HS-27A (cell line): ENCODE measurements at regions not wholly inside any gene's neighbourhood (a gene's known extent, or its start where the extent isn't known, plus 50 kb on each side); places are given as distances from the start of the nearest gene placed in this dataset.
"Not testable (repeated sequence)": the region's sequence is repeated elsewhere in the genome, so short reads cannot be mapped to it uniquely, and the experiment has no call there.

Experiments used
- DNase-seq: peaks from one replicate; pipeline ENCODE4 v3.0.0-alpha.2; 2012; ENCODE audit warnings: low read depth, missing footprints

GRCh38 chr4:63269156-63269555 lies 1140.1 kb downstream of the TECRL start:
- no peak for DNase-seq

GRCh38 chr4:63233671-63234070 lies 1175.6 kb downstream of the TECRL start:
- DNase-seq: no peak

DNA sequence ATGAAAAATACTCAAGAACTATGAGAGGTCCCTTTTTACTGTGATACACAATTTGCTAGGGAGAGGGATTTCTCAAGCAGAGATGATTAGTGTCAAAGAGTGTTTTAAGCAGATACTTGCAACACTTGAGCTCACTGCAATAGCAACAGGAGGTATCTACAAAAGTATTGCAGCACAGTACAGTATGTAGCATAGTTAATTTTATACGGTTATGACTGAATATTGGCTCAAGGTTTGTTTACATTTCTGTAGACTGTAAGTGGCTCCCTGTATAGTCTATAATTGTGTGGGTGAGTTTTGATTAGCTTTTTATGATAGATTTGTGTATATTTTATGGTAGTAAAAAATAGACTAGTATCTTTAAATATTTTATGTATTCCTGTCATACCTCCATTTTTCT lies 1177.2 kb downstream of the TECRL start:
- DNase-seq: no peak

DNA sequence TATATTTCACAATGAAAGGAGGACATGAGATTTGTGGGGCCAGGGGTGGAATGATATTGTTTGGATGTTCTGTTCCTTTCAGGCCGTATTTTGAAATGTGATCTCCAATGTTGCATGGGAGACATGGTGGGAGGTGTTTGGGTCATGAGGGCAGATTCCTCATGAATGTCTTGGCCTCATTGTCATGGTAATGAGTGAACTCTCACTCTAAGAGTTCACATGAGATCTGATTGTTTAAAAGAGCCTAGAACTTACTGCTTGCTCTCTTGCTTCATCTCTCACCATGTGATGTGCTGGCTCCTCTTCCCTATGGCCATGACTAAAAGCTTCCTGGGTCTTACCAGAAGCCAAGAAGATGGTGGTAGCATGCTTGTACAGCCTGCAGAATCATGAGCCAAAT lies 1183.0 kb downstream of the TECRL start:
- DNase-seq: no peak

DNA sequence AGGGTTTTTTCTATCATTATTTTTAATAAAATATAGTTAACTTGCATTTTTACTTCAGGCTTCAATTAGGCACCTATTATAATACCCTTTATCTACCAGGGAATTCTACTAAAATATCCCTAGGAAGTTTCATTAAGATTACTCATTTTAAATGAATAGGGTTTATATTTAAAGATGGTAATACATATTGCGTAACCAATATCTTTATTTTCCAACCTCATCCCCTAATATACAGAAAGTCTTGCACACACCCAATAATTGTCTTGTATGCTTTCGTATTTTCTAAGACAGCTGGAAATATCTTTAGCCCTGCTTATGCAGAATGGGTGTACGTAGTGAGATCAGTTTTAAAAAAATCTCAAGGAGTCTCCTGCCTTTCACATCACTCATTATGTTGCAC lies 1186.8 kb downstream of the TECRL start:
- DNase-seq: no peak

DNA sequence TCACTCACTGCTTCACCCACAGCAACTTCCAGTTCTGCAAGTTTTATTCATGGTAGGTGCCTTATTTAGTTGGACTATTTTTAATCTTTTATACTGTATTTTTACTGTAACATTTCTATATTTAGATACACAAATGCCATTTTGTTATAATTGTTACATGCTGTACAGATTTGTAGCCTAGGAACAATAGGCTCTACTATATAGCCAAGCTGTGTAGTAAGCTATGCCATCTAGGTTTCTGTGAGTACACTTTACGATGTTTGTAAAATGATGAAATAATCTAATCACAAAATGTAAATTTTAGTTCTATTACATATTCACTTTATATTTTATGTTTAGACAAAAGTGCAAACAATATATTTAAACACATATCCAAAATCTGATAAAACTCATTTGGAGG lies 1187.8 kb downstream of the TECRL start:
- no peak for DNase-seq

DNA sequence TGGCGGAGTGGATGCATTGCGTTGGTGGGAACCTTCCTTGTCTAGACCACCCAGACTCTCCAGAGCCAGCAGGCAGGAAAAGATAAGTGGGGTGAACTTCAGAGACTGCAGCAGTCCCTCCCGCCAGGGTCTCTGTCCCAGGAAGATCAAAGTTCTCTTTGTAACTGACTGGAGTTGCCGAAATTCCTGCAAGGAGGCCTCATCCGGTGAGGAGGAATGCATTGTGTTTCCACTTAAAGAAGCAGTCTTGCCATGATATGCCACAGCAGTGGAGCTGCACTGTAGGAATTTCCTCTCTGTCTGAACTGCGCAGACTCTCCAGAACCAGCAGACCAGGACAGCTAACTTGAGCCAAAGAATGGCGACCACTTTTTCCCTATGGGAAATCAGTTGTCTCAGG lies 1190.4 kb downstream of the TECRL start:
- no peak for DNase-seq

GRCh38 chr4:63214076-63214475 lies 1195.2 kb downstream of the TECRL start:
- no peak for DNase-seq

- no peak for DNase-seq
Measured at GRCh38 chr4:63211776-63212479, 1197.3 kb downstream of the TECRL start.

GRCh38 chr4:63211375-63211774 lies 1197.9 kb downstream of the TECRL start:
- no peak for DNase-seq

- DNase-seq: not testable (repeated sequence)
Measured at GRCh38 chr4:63193029-63193428, 1216.2 kb downstream of the TECRL start.

DNA sequence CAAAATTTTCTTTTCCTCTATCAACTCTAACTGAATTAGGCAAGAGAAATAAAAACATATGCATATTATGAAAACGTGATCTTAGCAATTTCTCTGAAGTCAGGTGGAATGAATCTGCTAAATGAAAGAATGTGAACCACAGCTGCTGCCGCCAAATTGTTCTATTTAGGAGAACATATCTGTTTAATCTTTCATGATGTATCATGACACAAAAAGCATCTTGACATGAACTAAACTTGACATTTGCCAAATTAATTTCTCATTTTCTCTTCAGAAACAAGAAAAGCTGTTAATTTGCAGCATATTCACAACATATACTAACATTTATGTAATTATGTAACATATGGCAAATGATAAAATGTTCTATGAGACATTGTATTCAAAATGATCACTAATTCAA lies 1237.9 kb downstream of the TECRL start:
- no peak for DNase-seq

GRCh38 chr4:63170923-63171322 lies 1238.3 kb downstream of the TECRL start:
- no peak for DNase-seq

GRCh38 chr4:63169836-63170235 lies 1239.4 kb downstream of the TECRL start:
- no peak for DNase-seq

- DNase-seq: no peak
Measured at GRCh38 chr4:63155561-63155960, 1253.7 kb downstream of the TECRL start.

- DNase-seq: no peak
Measured at GRCh38 chr4:63123441-63123840, 1285.8 kb downstream of the TECRL start.

DNA sequence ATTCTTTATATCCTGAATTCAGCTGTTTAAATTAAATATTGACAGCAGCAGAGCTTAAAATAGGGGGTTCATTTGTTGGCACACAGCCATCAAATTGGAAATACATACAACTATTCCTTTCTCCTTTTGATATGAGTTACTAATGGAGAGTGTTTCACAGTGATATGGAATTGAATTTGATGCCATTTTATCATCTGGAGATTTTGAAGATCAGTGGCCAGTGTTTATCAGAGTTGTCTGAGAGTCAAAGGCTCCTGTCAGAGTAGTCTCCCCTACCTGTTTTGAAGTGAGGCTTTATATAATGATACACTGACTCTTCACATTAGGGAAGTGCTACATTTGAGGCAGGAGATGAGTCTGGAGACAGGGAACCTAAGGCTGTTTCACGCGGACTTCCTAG lies 1286.3 kb downstream of the TECRL start:
- no peak for DNase-seq

- DNase-seq: no peak
Measured at GRCh38 chr4:63106600-63106999, 1302.7 kb downstream of the TECRL start.

DNA sequence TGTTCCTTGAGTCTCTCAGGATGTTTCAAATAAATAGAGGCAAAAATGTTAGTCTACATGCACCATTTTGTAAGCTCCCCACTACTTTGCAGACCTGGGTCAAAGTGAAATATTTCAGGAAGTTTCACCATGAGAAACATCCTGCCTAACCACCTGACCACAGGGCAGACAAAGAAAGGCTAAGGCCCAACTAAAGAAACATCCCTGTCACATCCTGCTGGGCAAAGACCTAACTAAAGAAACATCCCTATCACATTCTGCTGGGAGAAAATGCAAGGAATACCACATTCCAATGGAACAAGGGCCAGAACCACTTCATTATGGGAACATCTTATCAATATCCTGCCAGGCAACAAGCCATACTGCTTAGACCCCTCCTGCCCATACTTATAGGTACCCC lies 1303.4 kb downstream of the TECRL start:
- no peak for DNase-seq

DNA sequence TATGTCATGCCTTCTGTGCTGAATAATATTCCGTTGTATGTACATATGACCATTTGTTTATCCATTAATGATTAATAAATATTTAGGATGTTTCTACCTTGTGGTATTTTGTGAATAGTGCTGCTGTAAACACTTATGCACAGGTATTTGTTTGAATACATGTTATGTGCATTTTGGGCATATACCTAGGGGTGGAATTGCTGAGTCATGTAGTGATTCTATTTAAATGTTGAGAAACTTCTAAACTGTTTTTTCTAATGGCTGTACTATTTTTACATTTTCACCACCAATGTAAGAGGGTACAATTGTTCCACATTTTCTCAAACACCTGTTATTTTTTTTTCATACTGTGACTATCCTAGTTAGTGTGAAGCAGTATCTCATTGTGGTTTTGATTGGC lies 1318.6 kb downstream of the TECRL start:
- DNase-seq: no peak

DNA sequence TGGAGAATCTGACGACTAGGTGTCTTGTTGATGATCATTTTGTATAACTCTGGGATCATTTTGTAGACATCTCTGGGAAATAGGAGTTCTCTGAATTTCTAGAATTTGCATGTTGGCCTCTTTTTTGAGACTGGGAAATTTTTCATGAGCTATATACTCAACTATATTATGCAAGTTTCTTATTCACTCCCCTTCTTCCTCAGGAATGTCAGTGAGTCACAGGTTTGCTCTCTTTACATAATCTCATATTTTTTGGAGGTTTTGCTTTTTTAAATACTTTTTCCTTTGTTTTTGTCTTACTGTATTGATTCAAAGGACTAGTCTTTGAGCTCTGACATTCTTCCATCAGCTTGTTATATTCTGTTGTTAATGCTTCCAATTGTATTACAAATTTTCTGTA lies 1324.2 kb downstream of the TECRL start:
- no peak for DNase-seq

- no peak for DNase-seq
Measured at GRCh38 chr4:63080934-63081333, 1328.3 kb downstream of the TECRL start.

- no peak for DNase-seq
Measured at GRCh38 chr4:63063760-63064159, 1345.5 kb downstream of the TECRL start.

- DNase-seq: not testable (repeated sequence)
Measured at GRCh38 chr4:63062891-63063290, 1346.4 kb downstream of the TECRL start.

GRCh38 chr4:63049726-63050125 lies 1359.5 kb downstream of the TECRL start:
- no peak for DNase-seq
